ENCODE measurements at regions not wholly inside any gene's neighbourhood (a gene's known extent, or its start where the extent isn't known, plus 50 kb on each side); places are given as distances from the start of the nearest gene placed in this dataset.
"Not testable (repeated sequence)": the region's sequence is repeated elsewhere in the genome, so short reads cannot be mapped to it uniquely, and the experiment has no call there.

DNA sequence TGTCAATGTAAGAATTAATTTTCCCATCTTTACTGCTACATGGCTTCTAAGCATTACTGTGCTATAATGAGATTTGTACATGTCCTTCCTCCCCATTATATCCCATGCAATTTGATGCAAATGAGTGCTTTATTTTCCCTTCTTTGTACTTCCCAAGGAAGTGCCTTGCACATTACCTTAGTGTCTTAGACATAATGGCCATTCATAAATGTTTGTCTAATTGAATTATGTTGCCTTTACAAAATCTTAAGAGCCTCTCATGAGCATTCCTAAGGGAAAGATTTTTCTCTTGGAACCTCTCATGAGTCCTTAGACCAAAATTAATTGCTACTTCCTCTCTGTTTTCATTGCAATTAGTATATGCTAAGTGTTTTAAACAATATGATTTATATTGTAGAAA lies 741.7 kb downstream of the RERGL start:
- no peak for DNase-seq

DNA sequence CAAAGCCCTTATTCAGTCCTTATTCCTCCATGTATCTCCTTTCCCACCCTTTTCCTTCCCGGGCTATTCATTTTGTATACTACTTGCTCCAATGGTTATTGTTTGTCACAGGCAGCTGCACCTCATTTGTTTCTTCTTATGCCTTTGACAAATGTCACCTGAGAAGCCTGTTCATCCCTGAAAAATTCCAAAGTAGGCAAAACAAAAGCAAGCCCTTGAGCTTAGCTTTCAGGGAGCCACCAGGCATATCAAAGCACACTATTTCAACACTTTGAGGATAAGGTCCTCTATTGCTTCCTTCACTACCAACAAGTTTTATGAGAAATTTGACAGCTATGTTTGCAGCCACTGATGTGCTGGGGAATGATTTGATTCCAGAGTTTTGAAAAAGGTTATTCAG lies 738.7 kb upstream of the LMO3 start:
- DNase-seq = peak; percentile 12

DNA sequence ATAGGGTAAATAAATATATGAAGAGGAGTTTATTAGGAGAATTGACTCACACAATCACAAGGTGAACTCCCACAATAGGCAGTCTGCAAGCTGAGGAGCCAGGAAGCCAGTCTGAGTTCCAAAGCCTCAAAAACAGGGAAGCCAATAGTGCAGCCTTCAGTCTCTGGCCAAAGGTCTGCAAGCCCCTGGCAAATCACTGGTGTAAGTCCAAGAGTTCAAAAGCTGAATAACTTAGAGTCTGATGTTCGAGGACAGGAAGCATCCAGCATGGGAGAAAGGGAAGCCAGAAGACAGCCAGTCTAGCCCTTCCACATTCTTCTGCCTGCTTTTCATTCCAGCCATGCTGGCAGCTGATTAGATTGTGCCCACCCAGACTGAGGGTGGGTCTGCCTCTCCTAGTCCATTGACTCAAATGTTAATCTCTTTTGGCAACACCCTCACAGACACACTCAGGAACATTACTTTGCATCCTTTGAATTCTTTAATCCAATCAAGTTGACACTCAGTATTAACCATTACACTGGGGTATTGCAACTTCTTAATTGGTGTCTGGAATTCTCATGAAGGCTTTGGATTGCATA lies 736.5 kb upstream of the LMO3 start:
- DNase-seq = no peak

DNA sequence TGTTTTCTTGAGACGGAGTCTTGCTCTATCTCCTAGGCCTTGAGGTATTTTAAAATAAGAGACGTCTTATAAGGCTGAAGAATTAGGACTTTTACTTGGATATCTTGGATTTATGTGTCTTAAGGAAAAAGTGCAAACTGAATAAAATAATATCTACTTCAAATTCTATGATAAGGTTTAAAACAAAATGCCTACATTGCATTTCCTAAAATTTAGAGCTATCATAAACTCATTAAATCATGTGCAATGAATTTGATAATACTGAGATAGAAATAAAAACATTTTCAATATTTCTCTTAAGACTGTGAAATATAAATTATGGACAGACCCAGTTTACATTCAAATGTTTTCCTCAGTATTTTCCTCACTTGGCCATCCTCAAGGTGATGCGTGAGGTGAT lies 729.5 kb upstream of the LMO3 start:
- no peak for DNase-seq

DNA sequence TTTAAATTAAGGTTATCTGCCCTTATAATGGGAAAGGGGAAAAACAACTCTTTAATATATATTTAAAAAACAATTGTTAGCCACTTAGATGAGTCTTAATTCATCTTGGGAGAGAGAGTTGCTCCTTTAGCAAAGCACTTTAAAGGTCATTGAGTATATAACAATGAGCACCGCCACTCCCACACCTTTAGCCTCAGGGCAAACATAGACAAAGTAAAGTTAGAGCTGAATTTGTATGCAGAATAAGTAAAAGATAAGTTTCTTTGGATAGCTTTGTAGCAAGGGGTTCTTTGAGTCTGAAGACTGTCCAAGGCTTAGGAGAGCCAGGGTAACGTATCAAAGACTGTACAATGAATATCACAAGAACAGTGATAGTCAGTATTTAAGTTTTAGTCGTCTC lies 728.8 kb upstream of the LMO3 start:
- no peak for DNase-seq

DNA sequence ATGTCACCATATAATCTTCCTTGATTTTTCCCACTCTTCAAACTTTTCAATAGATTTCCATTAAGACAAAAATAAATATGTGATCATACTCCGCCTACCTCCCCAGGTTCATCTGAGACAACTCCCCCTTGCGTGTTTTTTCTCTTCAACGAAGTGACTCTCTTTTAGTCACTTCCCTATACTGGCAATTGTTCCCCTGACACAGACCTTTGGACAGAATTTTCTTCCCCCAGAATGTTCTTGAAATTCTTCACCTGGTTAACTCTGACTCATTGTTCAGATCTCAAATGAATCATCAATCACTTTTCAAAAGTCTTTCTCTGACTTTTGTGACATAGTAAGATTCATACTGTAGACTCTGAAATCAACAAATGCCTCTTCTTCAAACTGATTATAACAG lies 727.3 kb upstream of the LMO3 start:
- DNase-seq = no peak

DNA sequence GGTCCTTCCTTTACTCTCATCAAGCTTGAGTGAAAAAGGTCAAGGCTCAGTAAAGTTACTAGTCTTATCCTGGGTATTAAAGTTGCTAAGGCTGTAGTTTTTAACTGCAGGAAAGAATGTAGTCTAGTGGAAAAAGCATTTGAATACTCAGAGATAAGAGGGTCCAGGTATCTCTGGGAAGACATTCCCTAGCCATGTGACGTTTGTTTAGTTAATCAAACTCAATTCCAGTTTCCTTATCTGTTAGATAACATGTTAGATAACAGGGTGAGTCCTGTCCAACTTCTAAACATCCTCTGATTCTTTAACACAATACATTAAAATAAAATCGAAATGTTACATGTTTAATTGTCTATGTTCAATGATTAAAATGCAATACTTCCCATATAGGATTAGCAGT lies 720.7 kb upstream of the LMO3 start:
- no peak for DNase-seq

DNA sequence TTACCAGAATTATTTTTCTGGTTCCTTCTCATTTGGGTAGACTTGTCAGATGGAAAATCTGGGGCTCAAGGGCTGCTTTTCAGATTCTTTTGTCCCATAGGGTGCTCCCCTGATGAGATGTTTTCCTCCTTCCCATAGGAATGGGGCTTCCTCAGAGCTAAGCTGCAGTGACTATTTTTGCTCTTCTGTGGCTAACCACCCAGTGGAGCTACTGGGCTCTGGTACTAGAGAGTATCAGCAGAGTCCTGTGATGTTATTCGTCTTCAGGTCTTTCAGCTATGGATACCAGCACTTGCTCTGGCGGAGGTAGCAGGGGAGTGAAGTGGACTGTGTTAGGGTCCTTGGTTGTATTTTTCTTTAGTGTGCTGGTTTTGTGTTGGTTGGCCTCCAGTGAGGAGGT lies 716.1 kb upstream of the LMO3 start:
- no peak for DNase-seq

DNA sequence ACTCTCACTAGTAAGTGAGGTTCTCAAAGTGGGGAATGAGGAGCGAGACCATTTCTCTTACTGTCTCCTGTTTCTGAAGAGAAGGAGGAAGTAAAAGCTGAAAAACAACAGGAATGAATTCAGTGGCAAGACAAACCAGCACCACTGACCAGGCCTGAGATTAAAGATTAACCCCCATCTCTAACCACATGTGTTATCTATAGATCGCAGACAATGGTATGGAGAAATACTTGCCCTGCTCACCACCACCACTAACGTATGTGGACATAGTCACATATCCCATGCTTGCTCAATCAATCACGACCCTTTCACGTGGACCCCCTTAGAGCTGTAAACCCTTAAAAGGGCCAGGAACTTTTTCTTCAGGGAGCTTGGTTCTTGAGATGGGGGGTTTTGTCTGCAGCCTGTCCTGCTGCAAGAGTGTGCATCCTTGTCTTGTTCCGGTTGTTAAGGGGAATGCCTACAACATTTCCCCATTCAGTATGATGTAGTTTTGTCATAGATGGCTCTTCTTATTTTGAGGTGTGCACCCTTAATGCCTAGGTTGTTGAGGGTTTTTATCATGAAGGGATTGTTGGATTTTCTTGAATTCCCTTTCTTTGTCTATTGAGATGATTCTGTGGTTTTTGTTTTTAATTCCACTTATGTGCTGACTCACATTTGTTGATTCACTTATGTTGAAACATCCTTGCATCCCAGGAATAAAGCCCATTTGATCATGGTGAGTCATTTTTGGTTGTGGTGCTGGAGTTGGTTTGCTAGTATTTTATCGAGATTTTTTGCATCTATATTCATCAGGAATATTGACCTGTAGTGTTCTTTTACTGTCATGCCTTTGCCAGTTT lies 698.8 kb upstream of the LMO3 start:
- DNase-seq = no peak

DNA sequence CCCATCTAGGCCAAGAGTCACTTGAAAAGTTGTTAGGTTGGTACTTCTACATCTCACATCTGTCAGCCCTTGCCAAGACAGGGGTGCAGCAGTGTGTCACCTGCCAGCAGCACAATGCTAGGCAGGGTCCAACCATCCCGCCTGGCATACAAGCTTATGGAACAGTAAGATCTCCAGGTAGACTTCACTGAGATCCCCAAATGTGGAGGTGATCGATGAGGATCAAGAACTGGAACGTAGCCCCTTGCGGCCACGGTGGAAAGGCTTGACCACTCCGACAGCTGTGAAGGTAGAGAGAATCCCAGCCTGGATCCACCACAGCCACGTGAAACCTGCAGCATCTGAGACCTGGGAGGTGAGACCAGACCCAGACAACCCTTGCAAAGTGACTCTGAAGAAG lies 696.0 kb upstream of the LMO3 start:
- DNase-seq = no peak

DNA sequence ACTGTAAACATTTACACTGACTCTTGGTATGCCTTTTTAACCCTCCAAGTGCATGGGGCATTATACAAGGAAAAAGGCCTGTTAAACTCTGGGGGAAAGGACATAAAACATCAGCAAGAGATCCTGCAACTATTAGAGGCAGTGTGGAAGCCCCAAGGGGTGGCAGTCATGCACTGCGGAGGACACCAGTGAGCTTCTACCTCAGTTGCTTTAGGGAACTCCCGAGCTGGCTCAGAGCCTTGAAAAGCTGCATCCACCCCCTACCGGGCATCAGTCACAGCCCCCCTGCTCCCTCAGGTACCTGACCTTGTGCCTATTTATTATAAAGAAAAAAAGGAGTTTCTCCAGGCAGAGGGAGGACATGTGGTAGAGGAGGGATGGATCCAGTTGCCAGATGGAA lies 695.6 kb upstream of the LMO3 start:
- DNase-seq = no peak

DNA sequence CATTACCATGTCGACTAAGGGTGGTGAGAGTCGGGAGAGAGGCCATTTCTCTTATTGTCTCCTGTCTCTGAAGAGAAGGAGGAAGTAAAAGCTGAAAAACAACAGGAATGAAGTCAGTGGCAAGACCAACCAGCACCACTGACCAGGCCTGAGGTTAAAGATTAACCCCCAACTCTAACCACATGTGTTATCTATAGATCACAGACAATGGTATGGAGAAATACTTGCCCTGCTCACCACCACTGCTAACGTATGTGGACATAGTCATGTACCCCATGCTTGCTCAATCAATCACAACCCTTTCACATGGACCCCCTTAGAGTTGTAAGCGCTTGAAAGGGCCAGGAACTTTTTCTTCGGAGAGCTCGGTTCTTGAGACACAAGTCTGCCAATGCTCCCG lies 690.9 kb upstream of the LMO3 start:
- no peak for DNase-seq

DNA sequence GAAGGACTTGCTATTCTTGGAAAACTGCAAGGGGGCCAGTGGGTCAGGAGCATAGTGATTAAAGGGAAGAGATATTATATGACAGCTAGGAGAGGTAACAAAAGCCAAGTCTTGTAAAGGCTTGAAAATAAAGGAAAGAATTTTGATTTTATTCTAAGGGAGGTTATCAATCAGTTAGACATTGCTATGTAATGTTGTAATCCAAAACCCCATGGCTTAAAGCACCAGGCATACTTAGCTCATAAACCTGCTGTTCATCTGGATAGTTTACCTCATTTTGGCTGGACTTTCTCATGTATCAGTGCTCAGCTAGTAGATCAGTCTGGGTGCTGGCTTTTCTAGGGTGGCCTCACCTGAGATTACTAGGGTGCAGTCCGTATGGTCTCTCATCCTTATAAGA lies 680.9 kb upstream of the LMO3 start:
- no peak for DNase-seq

DNA sequence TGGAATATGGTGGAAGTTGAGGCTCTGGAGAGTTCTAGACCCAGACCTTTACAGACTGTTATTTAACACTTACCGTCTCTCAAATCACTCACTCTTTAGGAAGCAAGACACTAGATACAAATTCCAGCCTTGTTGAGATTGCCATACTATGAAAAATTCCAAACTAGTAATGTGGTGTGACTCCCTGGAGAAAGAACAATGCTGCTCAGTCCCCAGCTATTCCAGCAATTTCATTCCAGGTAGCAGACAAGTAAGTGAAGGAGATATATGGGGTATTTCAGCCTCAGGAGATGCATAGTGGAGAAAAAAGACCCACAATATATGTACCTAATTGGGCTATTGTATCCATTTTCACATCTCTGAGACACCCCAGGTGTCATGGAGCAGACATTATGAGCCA lies 678.9 kb upstream of the LMO3 start:
- no peak for DNase-seq

DNA sequence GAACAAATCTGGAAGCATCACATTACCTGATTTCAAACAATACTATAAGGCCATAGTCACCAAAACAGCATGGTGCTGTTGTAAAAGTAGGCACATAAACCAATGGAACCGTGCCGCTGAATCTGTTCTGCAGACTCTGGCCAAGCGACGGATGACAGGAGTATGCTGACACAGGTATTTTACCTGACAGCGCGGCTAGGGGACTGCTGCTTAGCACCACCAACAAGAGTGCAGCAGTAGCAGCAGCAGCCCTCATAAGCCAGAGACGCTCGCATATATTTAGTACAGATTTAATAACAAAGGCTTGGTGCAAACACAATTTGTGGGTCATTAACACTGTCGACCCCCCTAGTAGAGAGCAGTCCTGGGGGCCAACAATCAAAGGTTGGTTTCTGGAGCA lies 677.6 kb upstream of the LMO3 start:
- DNase-seq = no peak

DNA sequence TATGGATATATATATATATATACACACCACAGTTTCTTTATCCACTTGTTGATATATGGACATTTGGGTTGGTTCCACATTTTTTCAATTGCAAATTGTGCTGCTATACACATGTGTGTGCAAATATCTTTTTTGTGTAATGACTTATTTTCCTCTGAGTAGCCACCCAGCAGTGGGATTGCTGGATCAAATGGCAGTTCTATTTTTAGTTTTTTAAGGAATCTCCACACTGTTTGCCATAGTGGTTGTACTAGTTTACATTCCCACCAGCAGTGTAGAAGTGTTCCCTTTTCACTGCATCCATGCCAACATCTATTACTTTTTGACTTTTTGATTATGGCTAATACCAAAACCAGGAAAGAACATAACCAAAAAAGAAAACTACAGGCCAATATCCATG lies 676.2 kb upstream of the LMO3 start:
- not testable (repeated sequence) for DNase-seq

DNA sequence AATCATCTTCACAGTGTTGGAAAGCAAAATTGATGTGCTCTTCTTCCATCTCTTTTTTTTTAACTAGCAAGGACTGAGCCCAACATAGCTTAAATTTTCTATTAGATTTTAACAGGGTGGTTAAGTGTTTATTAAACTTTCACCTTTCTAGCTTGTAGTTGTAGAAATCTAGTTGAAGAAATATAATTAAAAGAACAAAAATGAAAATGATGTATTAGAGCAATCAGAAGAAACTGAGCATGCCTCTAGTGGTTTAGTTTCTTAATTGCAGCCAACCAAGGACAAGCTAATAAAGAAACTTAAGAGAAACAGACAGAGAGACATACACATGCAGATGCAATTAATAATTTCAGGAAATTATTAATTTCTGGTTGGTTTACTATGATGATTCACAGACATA lies 673.0 kb upstream of the LMO3 start:
- no peak for DNase-seq

DNA sequence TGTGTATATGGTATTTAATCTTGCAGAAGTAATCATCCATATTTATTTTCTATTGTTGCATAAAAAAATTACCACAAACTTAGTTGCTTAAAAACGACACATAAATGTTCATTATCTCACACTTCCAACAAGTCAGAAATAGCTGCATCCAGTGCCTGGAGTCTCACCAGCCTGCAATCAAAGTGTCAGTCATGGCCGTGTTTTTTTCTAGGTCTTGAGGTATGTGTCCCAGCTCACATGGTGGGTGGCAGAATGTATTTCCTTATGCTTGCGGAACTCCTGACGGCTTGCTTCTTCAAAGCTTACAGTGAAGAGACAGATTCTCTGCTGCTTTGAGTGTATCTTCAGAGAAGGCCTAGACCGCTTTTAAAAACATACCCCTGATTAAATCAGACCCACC lies 670.2 kb upstream of the LMO3 start:
- no peak for DNase-seq

DNA sequence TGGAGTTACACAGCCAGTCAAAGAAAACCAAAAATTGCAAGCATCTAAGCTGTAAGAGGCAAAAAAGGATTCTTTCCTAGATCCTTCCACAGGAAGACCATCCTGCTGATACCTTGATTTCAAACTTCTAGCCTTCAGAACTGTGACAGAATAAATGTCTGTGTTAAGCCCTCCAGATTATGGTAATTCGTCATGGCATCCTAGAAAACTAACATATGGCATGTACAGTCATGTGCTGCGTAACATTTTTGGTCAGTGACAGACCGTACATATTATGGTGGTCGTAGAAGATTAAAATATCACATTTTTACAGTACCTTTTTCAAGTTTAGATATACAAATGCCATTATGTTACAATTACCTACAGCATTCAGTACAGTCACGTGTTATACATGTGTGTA lies 660.9 kb upstream of the LMO3 start:
- no peak for DNase-seq

DNA sequence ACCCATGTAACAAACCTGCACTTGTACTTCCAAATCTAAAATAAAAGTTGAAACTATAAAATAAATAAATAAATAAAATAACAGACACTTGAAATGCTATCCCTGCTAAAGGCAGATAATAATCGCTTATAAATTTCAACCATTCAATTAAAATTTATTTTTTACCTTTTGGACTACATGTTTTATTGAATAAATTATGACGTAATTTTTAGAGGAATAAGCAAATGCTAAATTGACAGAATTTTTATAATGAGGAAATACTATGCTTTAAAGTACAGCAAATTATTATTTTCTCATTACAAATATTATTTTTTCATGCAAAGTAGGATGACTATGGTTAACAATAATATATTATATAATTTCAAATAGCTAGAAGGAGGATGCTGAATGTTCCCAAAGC lies 658.6 kb upstream of the LMO3 start:
- no peak for DNase-seq

DNA sequence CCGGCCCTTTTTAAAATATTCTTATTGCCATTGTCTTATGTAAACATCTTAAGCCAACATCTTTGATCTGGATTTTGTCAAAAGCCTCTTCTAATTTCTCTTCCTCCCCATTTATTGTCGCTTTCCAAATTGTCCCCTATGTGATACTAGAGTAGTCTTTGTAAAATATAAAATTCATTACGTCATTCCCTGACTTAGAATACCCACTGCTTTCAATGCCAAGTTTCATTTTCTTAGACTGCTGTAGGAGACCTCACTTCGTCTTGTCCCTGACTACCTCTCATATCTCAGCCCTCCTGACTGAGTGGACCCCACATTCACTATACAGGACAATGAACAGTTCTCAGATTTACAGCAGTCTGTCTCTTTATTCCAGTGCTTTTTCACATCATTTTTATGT lies 633.9 kb upstream of the LMO3 start:
- DNase-seq = no peak

DNA sequence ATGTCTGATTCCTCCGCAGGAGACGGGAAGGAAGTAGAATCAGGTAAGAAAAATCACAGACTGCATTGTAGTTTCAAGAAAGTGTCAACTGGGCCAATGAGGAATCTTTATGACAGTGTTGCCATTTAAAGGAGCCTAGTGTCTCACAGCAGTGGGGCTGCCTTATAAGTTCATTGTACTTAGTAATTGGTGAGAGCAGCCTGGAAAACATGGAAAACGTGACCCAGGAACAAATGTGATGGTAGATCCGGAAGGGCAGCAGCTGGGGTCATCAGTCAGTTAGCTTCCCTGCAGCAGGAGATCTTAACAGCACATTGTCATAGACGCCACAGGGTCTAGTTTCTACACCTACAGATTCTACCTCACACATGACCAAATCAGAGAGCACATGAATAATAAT lies 630.0 kb upstream of the LMO3 start:
- DNase-seq = no peak

DNA sequence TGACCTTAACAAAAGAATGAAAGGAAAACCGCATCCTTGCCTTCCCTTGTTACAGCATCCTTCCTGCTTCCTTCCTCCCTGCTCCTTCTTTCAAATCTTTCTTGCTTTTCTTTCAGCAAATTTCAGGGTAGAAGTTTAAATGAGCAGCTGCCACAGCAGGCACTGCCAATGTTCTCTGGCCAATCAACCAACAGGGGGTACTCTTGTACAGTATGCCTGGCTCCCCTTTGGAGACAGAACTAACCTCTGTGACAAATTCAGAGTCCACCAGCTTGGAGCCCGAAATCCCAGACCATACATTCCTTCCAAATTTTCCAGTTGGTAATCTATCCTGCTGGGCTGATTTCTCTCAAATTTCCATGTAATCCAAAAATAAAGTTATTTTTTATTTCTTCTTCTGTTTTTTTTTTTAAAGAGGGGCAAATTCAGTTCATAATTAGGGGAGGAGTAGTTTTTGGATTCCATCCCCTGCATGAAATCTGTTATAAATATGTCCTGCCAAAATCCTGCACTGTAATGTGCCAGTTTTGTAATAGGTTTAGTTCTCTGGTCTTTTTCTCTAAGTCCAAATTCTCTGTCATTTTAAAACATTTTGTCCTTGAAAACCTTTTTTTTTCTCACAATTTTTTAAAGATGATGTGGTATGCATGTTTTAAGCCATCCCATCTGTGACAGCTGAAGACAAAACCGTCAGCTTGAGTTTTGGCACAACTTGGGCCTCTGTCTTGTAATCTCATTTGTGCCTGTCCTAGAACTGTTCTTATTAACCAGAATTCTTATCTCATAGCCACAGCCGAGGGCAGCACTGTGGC lies 610.0 kb upstream of the LMO3 start:
- DNase-seq = no peak

DNA sequence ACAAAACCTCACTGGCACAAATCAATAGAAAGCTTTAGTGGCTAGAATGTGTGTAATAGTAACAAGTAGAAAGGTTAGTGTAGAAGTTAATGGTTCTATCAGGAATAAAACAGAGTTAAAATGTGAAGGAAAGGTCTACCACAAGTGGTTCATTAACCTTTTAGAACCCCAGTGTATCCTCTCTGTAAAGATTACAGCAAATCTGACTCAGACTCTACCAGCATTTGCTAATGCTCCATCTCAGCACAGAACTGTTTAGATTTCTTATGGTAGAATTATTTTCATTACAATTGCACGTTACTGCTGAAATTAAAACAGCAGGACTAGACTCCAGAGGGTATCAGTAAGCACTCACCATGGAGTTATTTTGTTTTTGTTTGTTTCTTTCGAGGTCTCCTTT lies 609.0 kb upstream of the LMO3 start:
- DNase-seq = no peak

Data from NCI-H510A (cell line).